ENCODE measurements at regions not wholly inside any gene's neighbourhood (a gene's known extent, or its start where the extent isn't known, plus 50 kb on each side); places are given as distances from the start of the nearest gene placed in this dataset.

DNA sequence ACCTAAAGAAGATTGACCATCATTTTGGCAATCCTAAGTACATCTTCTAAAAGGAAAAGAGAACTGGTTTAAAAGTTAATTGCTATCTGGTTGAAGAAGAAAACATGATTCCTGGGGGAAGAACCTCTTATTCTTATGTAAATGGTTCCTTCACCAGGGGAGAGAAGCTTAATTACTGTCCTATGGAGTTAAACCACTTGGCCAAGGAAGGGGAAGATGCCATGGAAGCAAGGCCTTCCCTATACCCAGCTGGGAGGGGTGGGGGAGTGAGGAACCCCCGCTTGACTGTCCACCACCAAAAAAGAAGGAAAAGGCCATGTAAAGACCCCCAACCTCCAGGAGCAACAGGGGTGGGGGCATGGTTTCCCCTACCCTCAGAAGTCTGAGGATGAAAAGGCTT, 962.1 kb downstream of the GRIK2 start (continued):
- TF ChIP-seq, protein P1, sequence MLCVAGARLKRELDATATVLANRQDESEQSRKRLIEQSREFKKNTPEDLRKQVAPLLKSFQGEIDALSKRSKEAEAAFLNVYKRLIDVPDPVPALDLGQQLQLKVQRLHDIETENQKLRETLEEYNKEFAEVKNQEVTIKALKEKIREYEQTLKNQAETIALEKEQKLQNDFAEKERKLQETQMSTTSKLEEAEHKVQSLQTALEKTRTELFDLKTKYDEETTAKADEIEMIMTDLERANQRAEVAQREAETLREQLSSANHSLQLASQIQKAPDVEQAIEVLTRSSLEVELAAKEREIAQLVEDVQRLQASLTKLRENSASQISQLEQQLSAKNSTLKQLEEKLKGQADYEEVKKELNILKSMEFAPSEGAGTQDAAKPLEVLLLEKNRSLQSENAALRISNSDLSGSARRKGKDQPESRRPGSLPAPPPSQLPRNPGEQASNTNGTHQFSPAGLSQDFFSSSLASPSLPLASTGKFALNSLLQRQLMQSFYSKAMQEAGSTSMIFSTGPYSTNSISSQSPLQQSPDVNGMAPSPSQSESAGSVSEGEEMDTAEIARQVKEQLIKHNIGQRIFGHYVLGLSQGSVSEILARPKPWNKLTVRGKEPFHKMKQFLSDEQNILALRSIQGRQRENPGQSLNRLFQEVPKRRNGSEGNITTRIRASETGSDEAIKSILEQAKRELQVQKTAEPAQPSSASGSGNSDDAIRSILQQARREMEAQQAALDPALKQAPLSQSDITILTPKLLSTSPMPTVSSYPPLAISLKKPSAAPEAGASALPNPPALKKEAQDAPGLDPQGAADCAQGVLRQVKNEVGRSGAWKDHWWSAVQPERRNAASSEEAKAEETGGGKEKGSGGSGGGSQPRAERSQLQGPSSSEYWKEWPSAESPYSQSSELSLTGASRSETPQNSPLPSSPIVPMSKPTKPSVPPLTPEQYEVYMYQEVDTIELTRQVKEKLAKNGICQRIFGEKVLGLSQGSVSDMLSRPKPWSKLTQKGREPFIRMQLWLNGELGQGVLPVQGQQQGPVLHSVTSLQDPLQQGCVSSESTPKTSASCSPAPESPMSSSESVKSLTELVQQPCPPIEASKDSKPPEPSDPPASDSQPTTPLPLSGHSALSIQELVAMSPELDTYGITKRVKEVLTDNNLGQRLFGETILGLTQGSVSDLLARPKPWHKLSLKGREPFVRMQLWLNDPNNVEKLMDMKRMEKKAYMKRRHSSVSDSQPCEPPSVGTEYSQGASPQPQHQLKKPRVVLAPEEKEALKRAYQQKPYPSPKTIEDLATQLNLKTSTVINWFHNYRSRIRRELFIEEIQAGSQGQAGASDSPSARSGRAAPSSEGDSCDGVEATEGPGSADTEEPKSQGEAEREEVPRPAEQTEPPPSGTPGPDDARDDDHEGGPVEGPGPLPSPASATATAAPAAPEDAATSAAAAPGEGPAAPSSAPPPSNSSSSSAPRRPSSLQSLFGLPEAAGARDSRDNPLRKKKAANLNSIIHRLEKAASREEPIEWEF (IDR thresholded peaks at IDR 0.05; ENCODE audit: insufficient replicate concordance, low read depth, low read length), result no peak
- no peak for TF ChIP-seq PAX8 (IDR thresholded peaks at IDR 0.05)

DNA sequence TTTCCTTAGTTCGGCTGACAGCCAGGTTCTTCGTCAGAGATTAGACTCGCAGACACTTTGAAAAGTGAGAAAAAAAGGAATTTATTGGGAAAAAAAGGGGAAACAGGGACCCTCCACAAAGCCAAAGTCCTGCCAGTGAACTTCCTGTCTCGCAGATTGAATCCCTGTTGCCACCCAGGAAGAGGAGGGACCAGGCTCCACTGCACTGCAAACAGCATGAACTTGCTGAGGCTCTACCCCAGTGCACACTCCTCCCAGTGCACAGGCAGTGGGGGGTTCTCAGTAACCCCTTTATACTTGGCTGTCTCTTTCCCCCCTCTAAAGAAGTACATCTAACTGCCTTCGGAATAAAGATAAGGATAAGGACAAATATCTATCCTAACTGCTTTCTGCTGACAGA, 959.0 kb downstream of the GRIK2 start:
- DNase-seq (ENCODE audit: low read depth, low spot score) (no peak), FAIRE-seq (no peak), ATAC-seq (no peak; the same call in 2 of the 3 replicates)
- BruUV-seq (replicated peaks), result no TSS peak
- no peaks in the 10 kb centered on the region for H3K79me2 ChIP-seq (ENCODE audit: control insufficient read depth, insufficient read depth, low read length)
- H3K9ac ChIP-seq (ENCODE audit: control insufficient read depth, insufficient read depth, low read length), result no peak overlapping the region
- H3K4me2 ChIP-seq (ENCODE audit: control insufficient read depth, insufficient read depth), result no peak overlapping the region
- H3K27me3 ChIP-seq (replicated peaks in 1 of 2; ENCODE audit: control insufficient read depth in 2 of 2, insufficient read depth in 2 of 2, low read length in 1 of 2), result no peaks in the 10 kb centered on the region
- H3K36me3 ChIP-seq (ENCODE audit: control insufficient read depth in 2 of 2, insufficient read depth in 2 of 2, low read length in 1 of 2), result no peaks in the 10 kb centered on the region
- no peaks in the 10 kb centered on the region for H4K20me1 ChIP-seq (ENCODE audit: control insufficient read depth, insufficient read depth)
- RAD21 ChIA-PET (ENCODE audit: unreplicated experiment), result no interaction called here
- intact Hi-C loops (cut with micrococcal nuclease; ENCODE audit: unreplicated experiment), result no loop called here
- H2AFZ ChIP-seq (ENCODE audit: control insufficient read depth, low read depth, low read length), result no peak overlapping the region
- H3K9me3 ChIP-seq (replicated peaks; ENCODE audit: control insufficient read depth, insufficient read depth, low read length), result no peaks in the 10 kb centered on the region
- 21% methylated on average over 5 of the region's 5 CpGs for WGBS (ENCODE audit: insufficient coverage, insufficient replicate concordance, low lambda C conversion rate, missing lambda C conversion rate)
- CTCF ChIA-PET, result no interaction called here
- in situ Hi-C loops (cut with MboI), result no loop called here
- SMC1A ChIA-PET (ENCODE audit: uncharacterized antibody, unreplicated experiment), result no interaction called here
- H3K4me1 ChIP-seq (ENCODE audit: control insufficient read depth, insufficient read depth, low read length), result no peaks in the 10 kb centered on the region
- no peak for TF ChIP-seq SREBF1 (IDR thresholded peaks at IDR 0.05; ENCODE audit: low read length)
- no peak for TF ChIP-seq PAX5 (IDR thresholded peaks at IDR 0.05; ENCODE audit: borderline replicate concordance, low read depth, low read length)
- no peak overlapping the region for H3K4me3 ChIP-seq
- no peak overlapping the region for H3K27ac ChIP-seq (ENCODE audit: control insufficient read depth, insufficient read depth)
- POLR2A ChIA-PET, result no interaction called here
